Keratinocyte (primary cell): ENCODE measurements at regions not wholly inside any gene's neighbourhood (a gene's known extent, or its start where the extent isn't known, plus 50 kb on each side); places are given as distances from the start of the nearest gene placed in this dataset.

Source experiments
- EZH2 ChIP-seq: IDR thresholded peaks from one replicate; pipeline ENCODE4 v1.6.1; 2012; ENCODE audit warnings: inconsistent platforms, mild to moderate bottlenecking, low read length, moderate library complexity
- TF ChIP-seq, protein P1 (sequence below), 3 experiments: IDR thresholded peaks in 1 of 3; conservative IDR thresholded peaks in 1 of 3; optimal IDR thresholded peaks in 1 of 3; 2 replicates in 2 of 3; 3 replicates in 1 of 3; pipeline versions ENCODE3 to v1.5.1; 2011; ENCODE audit warnings: low read length in 3 of 3, mild to moderate bottlenecking in 3 of 3, moderate library complexity in 2 of 3, control low read depth in 1 of 3, inconsistent platforms in 1 of 3; ENCODE audit not compliant: insufficient read depth in 2 of 3; ENCODE audit errors: extremely low read depth in 1 of 3

GRCh38 chr13:95499811-95500712 lies 52.5 kb upstream of the CLDN10 start:
- TF ChIP-seq, protein P1, sequence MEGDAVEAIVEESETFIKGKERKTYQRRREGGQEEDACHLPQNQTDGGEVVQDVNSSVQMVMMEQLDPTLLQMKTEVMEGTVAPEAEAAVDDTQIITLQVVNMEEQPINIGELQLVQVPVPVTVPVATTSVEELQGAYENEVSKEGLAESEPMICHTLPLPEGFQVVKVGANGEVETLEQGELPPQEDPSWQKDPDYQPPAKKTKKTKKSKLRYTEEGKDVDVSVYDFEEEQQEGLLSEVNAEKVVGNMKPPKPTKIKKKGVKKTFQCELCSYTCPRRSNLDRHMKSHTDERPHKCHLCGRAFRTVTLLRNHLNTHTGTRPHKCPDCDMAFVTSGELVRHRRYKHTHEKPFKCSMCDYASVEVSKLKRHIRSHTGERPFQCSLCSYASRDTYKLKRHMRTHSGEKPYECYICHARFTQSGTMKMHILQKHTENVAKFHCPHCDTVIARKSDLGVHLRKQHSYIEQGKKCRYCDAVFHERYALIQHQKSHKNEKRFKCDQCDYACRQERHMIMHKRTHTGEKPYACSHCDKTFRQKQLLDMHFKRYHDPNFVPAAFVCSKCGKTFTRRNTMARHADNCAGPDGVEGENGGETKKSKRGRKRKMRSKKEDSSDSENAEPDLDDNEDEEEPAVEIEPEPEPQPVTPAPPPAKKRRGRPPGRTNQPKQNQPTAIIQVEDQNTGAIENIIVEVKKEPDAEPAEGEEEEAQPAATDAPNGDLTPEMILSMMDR (optimal IDR thresholded peaks at IDR 0.05 in 1 of 3, IDR thresholded peaks at IDR 0.05 in 1 of 3, conservative IDR thresholded peaks at IDR 0.05 in 1 of 3; ENCODE audit: extremely low read depth in 1 of 3, insufficient read depth in 2 of 3, low read length in 3 of 3), result no peak
- TF ChIP-seq EZH2, result no peak
